CD4-positive, alpha-beta T cell (primary cell): ENCODE measurements at regions not wholly inside any gene's neighbourhood (a gene's known extent, or its start where the extent isn't known, plus 50 kb on each side); places are given as distances from the start of the nearest gene placed in this dataset.

ENCODE experiments used
- ATAC-seq: fragments of 200-7000 bp; cut with Tn5 transposase; one replicate; pipeline ENCODE4 v1.10.0; 2022; ENCODE audit warnings: mild to moderate bottlenecking; ENCODE audit not compliant: poor library complexity
- CTCF ChIA-PET: fragments of 350-600 bp; sonication (Branson Sonifier 250); formaldehyde crosslinking; loops from one replicate; lab custom pipeline; 2021; ENCODE audit warnings: antibody characterized with exemption, inconsistent platforms; lab: Charles Lee
- POLR2A ChIA-PET: fragments of 350-600 bp; sonication (Branson Sonifier 250); formaldehyde crosslinking; loops from one replicate; lab custom pipeline; 2021; ENCODE audit warnings: antibody characterized with exemption, inconsistent platforms; lab: Charles Lee
- DNase-seq, 14 experiments: peaks; one replicate each; pipeline ENCODE4 v3.0.0-alpha.2; 2013 to 2020; ENCODE audit warnings: mixed read lengths in 2 of 14
- H3K27ac ChIP-seq, 2 donors: one replicate each; pipeline versions ENCODE4 v1.5.1 to v1.7.0; 2013; ENCODE audit warnings: low read length in 2 of 2, low read depth in 1 of 2, mild to moderate bottlenecking in 1 of 2
- H3K27me3 ChIP-seq, 2 experiments: 1 replicate in 1 of 2; 2 replicates in 1 of 2; pipeline versions ENCODE4 v1.6.1 to v1.7.0; 2013; ENCODE audit warnings: low read length in 2 of 2, control low read depth in 1 of 2, mild to moderate bottlenecking in 1 of 2, moderate library complexity in 1 of 2; ENCODE audit not compliant: insufficient read depth in 2 of 2, control insufficient read depth in 1 of 2
- H3K36me3 ChIP-seq: one replicate; pipeline ENCODE4 v1.6.1; 2013; ENCODE audit warnings: low read length, control low read depth; ENCODE audit not compliant: insufficient read depth
- H3K4me1 ChIP-seq: one replicate; pipeline ENCODE4 v1.6.1; 2013; ENCODE audit warnings: low read length, control low read depth; ENCODE audit not compliant: insufficient read depth
- H3K4me3 ChIP-seq: one replicate; pipeline ENCODE4 v1.5.1; 2013; ENCODE audit warnings: mild to moderate bottlenecking, low read length, moderate library complexity
- H3K9me3 ChIP-seq, 2 experiments: 1 replicate in 1 of 2; 2 replicates in 1 of 2; pipeline versions ENCODE4 v1.6.1 to v1.7.0; 2013; ENCODE audit warnings: low read length in 2 of 2, mild to moderate bottlenecking in 2 of 2, control low read depth in 1 of 2, moderate library complexity in 1 of 2; ENCODE audit not compliant: control insufficient read depth in 1 of 2, insufficient read depth in 1 of 2
- H3K27ac Mint-ChIP-seq: one replicate; pipeline ENCODE4 v1.8.0; 2020; ENCODE audit warnings: mixed read lengths
- H3K27me3 Mint-ChIP-seq: one replicate; pipeline ENCODE4 v1.8.0; 2021; ENCODE audit warnings: mixed read lengths
- H3K36me3 Mint-ChIP-seq: one replicate; pipeline ENCODE4 v1.8.0; 2021; ENCODE audit warnings: low read depth, mixed read lengths
- H3K4me1 Mint-ChIP-seq: one replicate; pipeline ENCODE4 v1.8.0; 2021; ENCODE audit warnings: low read depth, mixed read lengths
- H3K4me3 Mint-ChIP-seq: one replicate; pipeline ENCODE4 v1.8.0; 2020; ENCODE audit warnings: mild to moderate bottlenecking, mixed read lengths
- H3K9me3 Mint-ChIP-seq: one replicate; pipeline ENCODE4 v1.8.0; 2020; ENCODE audit warnings: mixed read lengths
- intact Hi-C, 2 experiments: fragments of 100-400 bp; cut with DNase I in 1 of 2; cut with micrococcal nuclease in 1 of 2; formaldehyde crosslinking; loops; one replicate each; pipeline versions ENCODE4 v1.15.1 to v1.9.0; 2023 to 2025; cut with DNase I, micrococcal nuclease
- TF ChIP-seq, protein P1 (sequence below): fragments of 200-600 bp; IDR thresholded peaks from one replicate; pipeline ENCODE4 v1.8.0; 2022; ENCODE audit warnings: antibody characterized with exemption, mild to moderate bottlenecking

- no peak overlapping the region for H3K4me3 Mint-ChIP-seq
- Histone ChIP-seq H3K27me3 (no peaks in the 10 kb centered on the region), H3K27ac (no peak overlapping the region), H3K9me3 (no peaks in the 10 kb centered on the region), H3K36me3 (no peaks in the 10 kb centered on the region), H3K4me1 (no peaks in the 10 kb centered on the region), H3K4me3 (no peak overlapping the region)
- POLR2A ChIA-PET = no interaction called here
- H3K36me3 Mint-ChIP-seq = no peaks in the 10 kb centered on the region
- H3K4me1 Mint-ChIP-seq = no peaks in the 10 kb centered on the region
- TF ChIP-seq, protein P1, sequence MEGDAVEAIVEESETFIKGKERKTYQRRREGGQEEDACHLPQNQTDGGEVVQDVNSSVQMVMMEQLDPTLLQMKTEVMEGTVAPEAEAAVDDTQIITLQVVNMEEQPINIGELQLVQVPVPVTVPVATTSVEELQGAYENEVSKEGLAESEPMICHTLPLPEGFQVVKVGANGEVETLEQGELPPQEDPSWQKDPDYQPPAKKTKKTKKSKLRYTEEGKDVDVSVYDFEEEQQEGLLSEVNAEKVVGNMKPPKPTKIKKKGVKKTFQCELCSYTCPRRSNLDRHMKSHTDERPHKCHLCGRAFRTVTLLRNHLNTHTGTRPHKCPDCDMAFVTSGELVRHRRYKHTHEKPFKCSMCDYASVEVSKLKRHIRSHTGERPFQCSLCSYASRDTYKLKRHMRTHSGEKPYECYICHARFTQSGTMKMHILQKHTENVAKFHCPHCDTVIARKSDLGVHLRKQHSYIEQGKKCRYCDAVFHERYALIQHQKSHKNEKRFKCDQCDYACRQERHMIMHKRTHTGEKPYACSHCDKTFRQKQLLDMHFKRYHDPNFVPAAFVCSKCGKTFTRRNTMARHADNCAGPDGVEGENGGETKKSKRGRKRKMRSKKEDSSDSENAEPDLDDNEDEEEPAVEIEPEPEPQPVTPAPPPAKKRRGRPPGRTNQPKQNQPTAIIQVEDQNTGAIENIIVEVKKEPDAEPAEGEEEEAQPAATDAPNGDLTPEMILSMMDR = no peak
- no peaks in the 10 kb centered on the region for H3K27me3 Mint-ChIP-seq
- H3K9me3 Mint-ChIP-seq = peaks cover 2% of the 10 kb centered on the region
- intact Hi-C loops = no loop called here
- no peak for DNase-seq
- CTCF ChIA-PET = no interaction called here
- no peak for ATAC-seq
- no peak overlapping the region for H3K27ac Mint-ChIP-seq
These were observed 466.4 kb upstream of the SMC2 start for GRCh38 chr9:103627731-103628130.

- Mint-ChIP-seq H3K27me3 (no peaks in the 10 kb centered on the region), H3K27ac (no peak overlapping the region)
- H3K27me3 ChIP-seq = no peaks in the 10 kb centered on the region
These were observed 445.0 kb upstream of the SMC2 start for GRCh38 chr9:103649086-103649485.

DNA sequence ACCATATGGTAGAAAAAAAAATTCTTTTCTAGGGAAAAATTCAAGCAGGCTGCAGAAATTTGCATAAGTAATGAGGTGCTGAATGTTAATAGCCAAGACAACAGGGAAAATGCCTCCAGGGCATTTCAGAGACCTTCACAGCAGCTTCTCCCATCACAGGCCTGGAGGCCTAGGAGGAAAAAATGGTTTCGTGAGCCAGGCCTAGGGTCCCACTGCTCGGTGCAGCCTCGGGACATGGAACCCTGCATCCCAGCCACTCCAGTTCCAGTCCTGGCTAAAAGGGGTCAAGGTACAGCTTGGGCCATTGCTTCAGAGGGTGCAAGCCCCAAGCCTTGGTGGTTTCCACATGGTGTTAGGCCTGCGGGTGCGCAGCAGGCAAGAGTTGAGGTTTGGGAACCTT lies 436.0 kb upstream of the SMC2 start:
- TF ChIP-seq, protein P1 = no peak
- H3K4me3 ChIP-seq = no peak overlapping the region
- H3K27me3 Mint-ChIP-seq = no peaks in the 10 kb centered on the region
- no peak overlapping the region for H3K27ac ChIP-seq
- no peaks in the 10 kb centered on the region for H3K36me3 ChIP-seq
- no peaks in the 10 kb centered on the region for H3K4me1 Mint-ChIP-seq
- no peaks in the 10 kb centered on the region for H3K36me3 Mint-ChIP-seq
- ChIA-PET POLR2A (no interaction called here), CTCF (no interaction called here)
- no peak overlapping the region for H3K4me3 Mint-ChIP-seq
- DNase-seq (no peak), ATAC-seq (no peak)
- no peaks in the 10 kb centered on the region for H3K27me3 ChIP-seq
- no peak overlapping the region for H3K27ac Mint-ChIP-seq
- H3K9me3 ChIP-seq = peaks cover 7 to 8% of the 10 kb centered on the region in 2 experiments
- no peaks in the 10 kb centered on the region for H3K4me1 ChIP-seq
- peaks cover 14% of the 10 kb centered on the region for H3K9me3 Mint-ChIP-seq
- intact Hi-C loops = no loop called here

More at GRCh38 chr9:103649086-103649485, 445.0 kb upstream of the SMC2 start:
- H3K4me3 Mint-ChIP-seq = no peak overlapping the region
- H3K4me1 ChIP-seq = no peaks in the 10 kb centered on the region
- peaks cover 0 to 5% of the 10 kb centered on the region in 2 experiments for H3K9me3 ChIP-seq
- no peaks in the 10 kb centered on the region for H3K9me3 Mint-ChIP-seq
- no peaks in the 10 kb centered on the region for H3K36me3 Mint-ChIP-seq
- no peak for DNase-seq
- CTCF ChIA-PET = no interaction called here
- H3K4me1 Mint-ChIP-seq = no peaks in the 10 kb centered on the region
- TF ChIP-seq, protein P1 = no peak
- H3K27ac ChIP-seq = no peak overlapping the region
- POLR2A ChIA-PET = no interaction called here
- no peaks in the 10 kb centered on the region for H3K36me3 ChIP-seq
- ATAC-seq = no peak
- intact Hi-C loops = no loop called here
- no peak overlapping the region for H3K4me3 ChIP-seq
